ENCODE measurements at regions not wholly inside any gene's neighbourhood (a gene's known extent, or its start where the extent isn't known, plus 50 kb on each side); places are given as distances from the start of the nearest gene placed in this dataset.
"Not testable (repeated sequence)": the region's sequence is repeated elsewhere in the genome, so short reads cannot be mapped to it uniquely, and the experiment has no call there.

DNA sequence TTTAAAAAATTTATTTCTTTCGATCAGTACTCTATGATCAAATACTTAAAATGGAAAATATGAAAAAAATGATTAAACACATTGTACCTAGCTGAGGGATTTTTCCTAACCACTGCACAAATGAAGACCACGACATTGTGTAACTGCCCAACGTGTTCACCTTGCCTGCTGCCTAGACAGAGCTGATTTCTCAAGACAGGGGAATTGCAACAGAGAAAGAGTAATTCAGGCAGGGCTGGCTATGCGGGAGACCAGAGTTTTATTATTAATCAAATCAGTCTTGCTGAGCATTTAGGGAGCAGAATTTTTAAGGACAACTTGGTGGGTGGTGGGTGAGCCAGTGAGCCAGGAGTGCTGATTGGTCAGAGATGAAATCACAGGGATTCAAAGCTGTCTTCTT is 1290.8 kb downstream of the RPIA start:
- TF ChIP-seq, protein P1, sequence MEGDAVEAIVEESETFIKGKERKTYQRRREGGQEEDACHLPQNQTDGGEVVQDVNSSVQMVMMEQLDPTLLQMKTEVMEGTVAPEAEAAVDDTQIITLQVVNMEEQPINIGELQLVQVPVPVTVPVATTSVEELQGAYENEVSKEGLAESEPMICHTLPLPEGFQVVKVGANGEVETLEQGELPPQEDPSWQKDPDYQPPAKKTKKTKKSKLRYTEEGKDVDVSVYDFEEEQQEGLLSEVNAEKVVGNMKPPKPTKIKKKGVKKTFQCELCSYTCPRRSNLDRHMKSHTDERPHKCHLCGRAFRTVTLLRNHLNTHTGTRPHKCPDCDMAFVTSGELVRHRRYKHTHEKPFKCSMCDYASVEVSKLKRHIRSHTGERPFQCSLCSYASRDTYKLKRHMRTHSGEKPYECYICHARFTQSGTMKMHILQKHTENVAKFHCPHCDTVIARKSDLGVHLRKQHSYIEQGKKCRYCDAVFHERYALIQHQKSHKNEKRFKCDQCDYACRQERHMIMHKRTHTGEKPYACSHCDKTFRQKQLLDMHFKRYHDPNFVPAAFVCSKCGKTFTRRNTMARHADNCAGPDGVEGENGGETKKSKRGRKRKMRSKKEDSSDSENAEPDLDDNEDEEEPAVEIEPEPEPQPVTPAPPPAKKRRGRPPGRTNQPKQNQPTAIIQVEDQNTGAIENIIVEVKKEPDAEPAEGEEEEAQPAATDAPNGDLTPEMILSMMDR (IDR thresholded peaks at IDR 0.05; ENCODE audit: poor library complexity, severe bottlenecking) = not testable (repeated sequence)
- not testable (repeated sequence) for TF ChIP-seq RAD21 (conservative IDR thresholded peaks at IDR 0.05); TAF1 (IDR thresholded peaks at IDR 0.05; ENCODE audit: low read depth); SMC3 (conservative IDR thresholded peaks at IDR 0.05; ENCODE audit: poor library complexity); MXI1 (conservative IDR thresholded peaks at IDR 0.05; ENCODE audit: poor library complexity, severe bottlenecking); POLR2AphosphoS5 (IDR thresholded peaks at IDR 0.05)
